ENCODE measurements at regions not wholly inside any gene's neighbourhood (a gene's known extent, or its start where the extent isn't known, plus 50 kb on each side); places are given as distances from the start of the nearest gene placed in this dataset.
A peak's percentile ranks its signal among the peaks of the same experiment; 100 is the strongest.

- no peak overlapping the region for H3K27ac ChIP-seq
- H3K36me3 ChIP-seq (replicated peaks) = no peaks in the 10 kb centered on the region
- no peak overlapping the region for H3K4me3 ChIP-seq (ENCODE audit: low read depth, low read length)
- in situ Hi-C loops (cut with HindIII; ENCODE audit: low pct_ligation_motif_present, low sequenced_read_pairs) = no loop called here
- TF ChIP-seq CTCF (IDR thresholded peaks at IDR 0.05; ENCODE audit: low read depth, low read length, missing control alignments) = no peak
- peak; percentile 23 for DNase-seq
- no peaks in the 10 kb centered on the region for H3K27me3 ChIP-seq (replicated peaks)
Observed at GRCh38 chr9:107431461-107431860, 58.1 kb downstream of the KLF4 start.

- Histone ChIP-seq H3K4me3 (ENCODE audit: low read depth, low read length) (no peak overlapping the region), H3K27ac (no peak overlapping the region), H3K36me3 (replicated peaks) (no peaks in the 10 kb centered on the region), H3K27me3 (replicated peaks) (no peaks in the 10 kb centered on the region)
- no peak for TF ChIP-seq CTCF (IDR thresholded peaks at IDR 0.05; ENCODE audit: low read depth, low read length, missing control alignments)
- in situ Hi-C loops (cut with HindIII; ENCODE audit: low pct_ligation_motif_present, low sequenced_read_pairs) = no loop called here
- no peak for DNase-seq
Observed at GRCh38 chr9:107430071-107430470, 59.5 kb downstream of the KLF4 start.

GRCh38 chr9:107426126-107426525 is 63.4 kb downstream of the KLF4 start:
- DNase-seq = no peak
- H3K36me3 ChIP-seq (replicated peaks) = no peaks in the 10 kb centered on the region
- H3K27me3 ChIP-seq (replicated peaks) = no peaks in the 10 kb centered on the region
- in situ Hi-C loops (cut with HindIII; ENCODE audit: low pct_ligation_motif_present, low sequenced_read_pairs) = no loop called here
- no peak overlapping the region for H3K27ac ChIP-seq
- H3K4me3 ChIP-seq (ENCODE audit: low read depth, low read length) = no peak overlapping the region
- no peak for TF ChIP-seq CTCF (IDR thresholded peaks at IDR 0.05; ENCODE audit: low read depth, low read length, missing control alignments)

GRCh38 chr9:107425101-107426025 is 64.2 kb downstream of the KLF4 start:
- in situ Hi-C loops (cut with HindIII; ENCODE audit: low pct_ligation_motif_present, low sequenced_read_pairs) = no loop called here
- peak; percentile 98 for TF ChIP-seq CTCF (IDR thresholded peaks at IDR 0.05; ENCODE audit: low read depth, low read length, missing control alignments)
- Histone ChIP-seq H3K27ac (no peak overlapping the region), H3K36me3 (replicated peaks) (no peaks in the 10 kb centered on the region), H3K27me3 (replicated peaks) (no peaks in the 10 kb centered on the region), H3K4me3 (ENCODE audit: low read depth, low read length) (peak overlapping the region; percentile 37)
- peak; percentile 43 for DNase-seq

GRCh38 chr9:107423540-107423939 is 66.0 kb downstream of the KLF4 start:
- no peak for DNase-seq
- TF ChIP-seq CTCF (IDR thresholded peaks at IDR 0.05; ENCODE audit: low read depth, low read length, missing control alignments) = no peak
- H3K27ac ChIP-seq = no peak overlapping the region
- H3K4me3 ChIP-seq (ENCODE audit: low read depth, low read length) = no peak overlapping the region
- in situ Hi-C loops (cut with HindIII; ENCODE audit: low pct_ligation_motif_present, low sequenced_read_pairs) = no loop called here
- H3K27me3 ChIP-seq (replicated peaks) = no peaks in the 10 kb centered on the region
- no peaks in the 10 kb centered on the region for H3K36me3 ChIP-seq (replicated peaks)
